GM20000 (cell line): ENCODE measurements at regions not wholly inside any gene's neighbourhood (a gene's known extent, or its start where the extent isn't known, plus 50 kb on each side); places are given as distances from the start of the nearest gene placed in this dataset.

Experiments
- DNase-seq: peaks from one replicate; pipeline ENCODE4 v3.0.0; 2012; ENCODE audit warnings: low spot score
- CTCF ChIP-seq: IDR thresholded peaks from 2 replicates; pipeline ENCODE4 v1.5.1; 2012; ENCODE audit warnings: mild to moderate bottlenecking, control low read depth; ENCODE audit errors: extremely low read depth, missing control alignments

DNA sequence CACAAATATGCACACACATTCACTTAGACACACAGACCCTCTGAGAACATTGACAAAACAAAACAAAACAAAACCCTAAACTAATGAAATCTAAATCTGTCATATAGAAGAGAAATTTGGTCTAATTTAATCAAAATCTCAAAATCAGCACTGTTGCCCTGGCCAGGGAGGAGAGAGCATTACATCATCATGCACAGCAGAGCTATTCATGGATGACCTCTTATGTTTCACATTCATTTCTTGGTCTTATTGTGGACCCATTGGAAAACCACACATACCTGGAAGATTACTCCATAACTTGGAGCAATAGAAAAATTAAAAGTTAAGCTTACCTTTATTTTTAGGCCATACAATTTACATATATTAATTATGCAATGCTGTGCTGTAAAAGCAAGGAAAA lies 1223.6 kb upstream of the GJE1 start:
- no peak for DNase-seq
- no peak for TF ChIP-seq CTCF

DNA sequence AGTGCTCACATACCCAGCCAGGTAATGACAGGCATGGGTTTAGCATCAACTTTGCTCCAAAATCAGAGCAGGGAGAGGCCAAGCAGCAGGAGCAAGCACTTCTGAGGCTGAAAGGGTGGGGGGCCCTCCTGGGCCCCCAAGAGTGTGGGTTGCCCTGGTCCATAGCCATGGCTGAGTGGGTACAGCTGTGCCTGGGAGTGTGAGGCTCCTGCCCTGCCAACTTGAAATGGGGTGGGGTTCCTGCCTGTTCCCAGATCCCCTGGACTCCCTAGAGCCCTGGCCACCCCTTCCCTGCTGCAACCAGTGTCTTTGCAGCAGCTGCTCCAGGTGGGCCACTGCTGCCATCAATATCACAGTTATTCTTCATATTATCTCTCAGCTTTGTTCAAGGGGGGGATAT lies 1224.2 kb upstream of the GJE1 start:
- DNase-seq = no peak
- no peak for TF ChIP-seq CTCF

DNA sequence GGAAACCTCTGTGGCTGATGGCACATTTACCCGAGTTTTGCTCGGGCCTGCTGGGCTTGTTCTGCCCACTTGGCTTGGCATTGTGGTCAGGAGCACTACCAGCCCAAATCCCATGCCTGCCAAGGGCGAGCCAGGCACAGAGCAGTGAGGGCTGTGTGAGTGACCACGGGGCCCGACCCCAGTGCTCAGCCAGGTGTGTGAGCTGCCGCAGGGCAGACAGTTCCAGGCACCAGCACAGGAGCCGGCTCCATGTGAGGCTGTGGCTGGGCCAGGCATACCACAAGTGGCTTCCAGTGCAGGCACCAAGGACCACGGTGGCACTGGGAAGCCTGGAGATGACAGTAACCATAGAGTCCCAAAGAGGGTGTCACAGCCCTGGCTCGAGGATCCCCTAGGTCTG lies 1225.5 kb upstream of the GJE1 start:
- DNase-seq = no peak
- no peak for TF ChIP-seq CTCF

DNA sequence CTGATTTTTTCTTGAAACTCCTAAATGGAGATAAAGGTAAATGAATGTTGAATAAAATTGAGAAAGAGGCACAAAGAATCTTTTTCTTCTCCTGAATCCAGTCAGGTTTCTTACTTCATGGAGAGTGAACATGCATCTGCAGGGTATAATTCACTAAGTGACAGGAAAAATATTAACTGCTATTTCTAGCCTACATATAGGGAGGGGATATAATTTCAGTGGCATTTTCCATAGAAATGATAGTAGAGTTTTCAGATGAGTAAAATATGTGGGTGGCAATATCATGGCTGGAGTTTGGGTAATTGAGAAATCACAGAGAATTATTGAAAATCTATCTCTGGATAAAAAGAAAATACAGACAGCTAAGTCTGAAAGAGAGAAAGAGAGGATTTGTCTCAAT lies 1227.0 kb upstream of the GJE1 start:
- TF ChIP-seq CTCF = no peak
- DNase-seq = no peak

- TF ChIP-seq CTCF = no peak
- no peak for DNase-seq
These were observed 1227.7 kb upstream of the GJE1 start for GRCh38 chr6:140905050-140905449.

- no peak for TF ChIP-seq CTCF
- no peak for DNase-seq
These were observed 1234.7 kb upstream of the GJE1 start for GRCh38 chr6:140897804-140898573.

- TF ChIP-seq CTCF = no peak
- no peak for DNase-seq
These were observed 1235.4 kb upstream of the GJE1 start for GRCh38 chr6:140897349-140897748.
